Endothelial cell (in vitro differentiated cells): ENCODE measurements at regions not wholly inside any gene's neighbourhood (a gene's known extent, or its start where the extent isn't known, plus 50 kb on each side); places are given as distances from the start of the nearest gene placed in this dataset.

ENCODE experiments used
- DNase-seq: peaks from one replicate; pipeline ENCODE4 v3.0.0; 2021; ENCODE audit warnings: low spot score
- H3K27ac Mint-ChIP-seq: one replicate; pipeline ENCODE4 v1.8.0; 2021; ENCODE audit warnings: mixed read lengths, inconsistent platforms; ENCODE audit not compliant: unreplicated experiment
- H3K27me3 Mint-ChIP-seq: one replicate; pipeline ENCODE4 v1.8.0; 2021; ENCODE audit warnings: mild to moderate bottlenecking, moderate library complexity, mixed read lengths, inconsistent platforms; ENCODE audit not compliant: unreplicated experiment
- H3K36me3 Mint-ChIP-seq: one replicate; pipeline ENCODE4 v1.8.0; 2021; ENCODE audit warnings: mild to moderate bottlenecking, low read depth, mixed read lengths, inconsistent platforms; ENCODE audit not compliant: unreplicated experiment
- H3K4me1 Mint-ChIP-seq: one replicate; pipeline ENCODE4 v1.8.0; 2021; ENCODE audit warnings: mild to moderate bottlenecking, mixed read lengths, inconsistent platforms; ENCODE audit not compliant: unreplicated experiment
- H3K4me3 Mint-ChIP-seq: one replicate; pipeline ENCODE4 v1.8.0; 2021; ENCODE audit warnings: mild to moderate bottlenecking, mixed read lengths, inconsistent platforms; ENCODE audit not compliant: unreplicated experiment
- H3K9me3 Mint-ChIP-seq: one replicate; pipeline ENCODE4 v1.8.0; 2021; ENCODE audit warnings: mixed read lengths, inconsistent platforms; ENCODE audit not compliant: unreplicated experiment
- TF ChIP-seq, protein P1 (sequence below): fragments of 200-600 bp; sonication (generic); IDR thresholded peaks from one replicate; pipeline ENCODE4 v1.5.0; 2021; ENCODE audit warnings: antibody characterized with exemption; ENCODE audit not compliant: unreplicated experiment

DNA sequence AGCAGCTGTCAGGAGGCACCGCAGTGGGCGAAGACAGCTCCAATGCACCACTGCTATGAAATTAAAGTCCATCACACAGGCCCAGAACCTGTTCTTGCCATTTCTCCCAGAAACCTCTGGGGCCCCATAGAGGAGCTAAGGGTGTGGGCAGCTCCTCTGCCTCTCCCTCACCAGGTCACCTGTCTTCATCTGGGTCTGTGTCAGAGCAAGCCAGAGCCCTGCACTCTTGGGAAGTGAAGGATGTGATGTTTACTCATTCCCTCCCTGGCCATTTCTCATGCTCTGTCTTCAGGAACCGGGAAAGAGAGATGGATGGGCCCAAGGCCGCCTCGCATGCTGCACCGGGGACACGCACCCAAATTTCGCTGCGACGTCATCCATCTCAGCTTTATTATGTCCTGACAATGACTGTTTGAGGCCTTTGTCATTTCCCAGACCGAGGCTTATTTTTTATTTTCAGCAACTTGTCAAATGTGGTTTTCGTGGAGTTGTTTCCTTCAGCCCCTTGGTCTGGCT is 216.1 kb downstream of the NPHP4 start:
- TF ChIP-seq, protein P1, sequence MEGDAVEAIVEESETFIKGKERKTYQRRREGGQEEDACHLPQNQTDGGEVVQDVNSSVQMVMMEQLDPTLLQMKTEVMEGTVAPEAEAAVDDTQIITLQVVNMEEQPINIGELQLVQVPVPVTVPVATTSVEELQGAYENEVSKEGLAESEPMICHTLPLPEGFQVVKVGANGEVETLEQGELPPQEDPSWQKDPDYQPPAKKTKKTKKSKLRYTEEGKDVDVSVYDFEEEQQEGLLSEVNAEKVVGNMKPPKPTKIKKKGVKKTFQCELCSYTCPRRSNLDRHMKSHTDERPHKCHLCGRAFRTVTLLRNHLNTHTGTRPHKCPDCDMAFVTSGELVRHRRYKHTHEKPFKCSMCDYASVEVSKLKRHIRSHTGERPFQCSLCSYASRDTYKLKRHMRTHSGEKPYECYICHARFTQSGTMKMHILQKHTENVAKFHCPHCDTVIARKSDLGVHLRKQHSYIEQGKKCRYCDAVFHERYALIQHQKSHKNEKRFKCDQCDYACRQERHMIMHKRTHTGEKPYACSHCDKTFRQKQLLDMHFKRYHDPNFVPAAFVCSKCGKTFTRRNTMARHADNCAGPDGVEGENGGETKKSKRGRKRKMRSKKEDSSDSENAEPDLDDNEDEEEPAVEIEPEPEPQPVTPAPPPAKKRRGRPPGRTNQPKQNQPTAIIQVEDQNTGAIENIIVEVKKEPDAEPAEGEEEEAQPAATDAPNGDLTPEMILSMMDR = no peak
- H3K27me3 Mint-ChIP-seq = no peaks in the 10 kb centered on the region
- DNase-seq = no peak
- peaks cover 3% of the 10 kb centered on the region for H3K4me1 Mint-ChIP-seq
- H3K36me3 Mint-ChIP-seq = no peaks in the 10 kb centered on the region
- no peaks in the 10 kb centered on the region for H3K9me3 Mint-ChIP-seq
- H3K4me3 Mint-ChIP-seq = no peak overlapping the region
- no peak overlapping the region for H3K27ac Mint-ChIP-seq

GRCh38 chr1:5774019-5774418 is 218.2 kb downstream of the NPHP4 start:
- Mint-ChIP-seq H3K4me1 (peaks cover 3% of the 10 kb centered on the region), H3K36me3 (no peaks in the 10 kb centered on the region), H3K27ac (no peak overlapping the region)

DNA sequence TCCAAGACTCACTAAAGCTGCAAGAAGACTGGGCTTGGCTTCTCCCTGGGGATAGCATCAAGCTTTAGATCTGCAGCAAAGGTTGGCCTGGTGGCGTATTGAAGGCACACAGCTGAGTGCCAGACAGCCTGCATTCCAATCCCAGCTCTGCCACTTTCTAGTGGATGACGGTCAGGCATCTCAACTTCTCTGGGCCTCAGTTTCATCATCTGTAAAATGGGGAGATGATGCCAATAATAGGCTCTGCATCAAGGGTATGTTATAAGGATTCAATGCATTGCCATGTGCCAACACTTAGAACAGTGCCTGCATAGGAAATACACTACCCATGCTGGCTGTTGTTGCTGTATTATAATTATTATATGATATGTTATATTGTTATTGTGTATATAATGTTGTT is 220.4 kb downstream of the NPHP4 start:
- Mint-ChIP-seq H3K27me3 (peaks cover 3% of the 10 kb centered on the region), H3K4me3 (no peak overlapping the region), H3K27ac (no peak overlapping the region), H3K9me3 (no peaks in the 10 kb centered on the region), H3K4me1 (peaks cover 3% of the 10 kb centered on the region), H3K36me3 (no peaks in the 10 kb centered on the region)
- no peak for DNase-seq
- TF ChIP-seq, protein P1 = no peak

More at GRCh38 chr1:5774019-5774418, 218.2 kb downstream of the NPHP4 start:
- no peaks in the 10 kb centered on the region for H3K9me3 Mint-ChIP-seq
- no peak overlapping the region for H3K4me3 Mint-ChIP-seq
- DNase-seq = no peak
- TF ChIP-seq, protein P1 = no peak
- H3K27me3 Mint-ChIP-seq = no peaks in the 10 kb centered on the region

- H3K9me3 Mint-ChIP-seq = no peaks in the 10 kb centered on the region
- H3K27ac Mint-ChIP-seq = no peak overlapping the region
- no peaks in the 10 kb centered on the region for H3K36me3 Mint-ChIP-seq
- no peak overlapping the region for H3K4me3 Mint-ChIP-seq
- H3K4me1 Mint-ChIP-seq = peaks cover 3% of the 10 kb centered on the region
- H3K27me3 Mint-ChIP-seq = peaks cover 3% of the 10 kb centered on the region
- no peak for DNase-seq
- TF ChIP-seq, protein P1 = no peak
Observed at GRCh38 chr1:5770981-5771765, 221.1 kb downstream of the NPHP4 start.

DNA sequence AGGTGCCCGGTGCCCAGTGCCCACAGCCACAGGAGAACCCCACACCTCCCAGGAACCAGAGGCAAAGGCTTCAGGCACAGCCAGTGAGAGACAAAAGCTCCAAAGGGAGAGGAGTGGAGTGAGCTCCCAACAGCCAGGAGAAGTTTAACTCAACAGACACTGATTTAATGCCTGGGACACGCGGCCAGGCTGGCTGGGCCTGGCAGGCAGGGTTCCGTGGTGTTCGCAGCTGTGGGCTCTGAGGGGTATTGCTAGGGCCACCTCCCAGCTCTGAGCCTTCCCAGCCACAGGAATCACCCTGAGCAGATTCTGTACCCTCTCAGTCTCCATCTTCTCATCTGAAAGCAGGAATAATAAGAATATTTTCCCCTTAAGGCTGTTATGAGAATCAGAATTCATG is 222.5 kb downstream of the NPHP4 start:
- peaks cover 3% of the 10 kb centered on the region for H3K27me3 Mint-ChIP-seq
- no peaks in the 10 kb centered on the region for H3K36me3 Mint-ChIP-seq
- no peak for DNase-seq
- peaks cover 12% of the 10 kb centered on the region for H3K4me1 Mint-ChIP-seq
- TF ChIP-seq, protein P1 = no peak
- no peaks in the 10 kb centered on the region for H3K9me3 Mint-ChIP-seq
- no peak overlapping the region for H3K27ac Mint-ChIP-seq
- H3K4me3 Mint-ChIP-seq = no peak overlapping the region
